HG03095 (cell line): ENCODE measurements at regions not wholly inside any gene's neighbourhood (a gene's known extent, or its start where the extent isn't known, plus 50 kb on each side); places are given as distances from the start of the nearest gene placed in this dataset.

Experiments
- ATAC-seq: cut with Tn5 transposase; IDR thresholded peaks from one replicate; pipeline ENCODE4 v1.9.1; 2021; ENCODE audit warnings: moderate library complexity; ENCODE audit not compliant: unreplicated experiment

GRCh38 chr21:17903029-17903806 is 84.1 kb upstream of the C21orf91 start:
- no peak for ATAC-seq

DNA sequence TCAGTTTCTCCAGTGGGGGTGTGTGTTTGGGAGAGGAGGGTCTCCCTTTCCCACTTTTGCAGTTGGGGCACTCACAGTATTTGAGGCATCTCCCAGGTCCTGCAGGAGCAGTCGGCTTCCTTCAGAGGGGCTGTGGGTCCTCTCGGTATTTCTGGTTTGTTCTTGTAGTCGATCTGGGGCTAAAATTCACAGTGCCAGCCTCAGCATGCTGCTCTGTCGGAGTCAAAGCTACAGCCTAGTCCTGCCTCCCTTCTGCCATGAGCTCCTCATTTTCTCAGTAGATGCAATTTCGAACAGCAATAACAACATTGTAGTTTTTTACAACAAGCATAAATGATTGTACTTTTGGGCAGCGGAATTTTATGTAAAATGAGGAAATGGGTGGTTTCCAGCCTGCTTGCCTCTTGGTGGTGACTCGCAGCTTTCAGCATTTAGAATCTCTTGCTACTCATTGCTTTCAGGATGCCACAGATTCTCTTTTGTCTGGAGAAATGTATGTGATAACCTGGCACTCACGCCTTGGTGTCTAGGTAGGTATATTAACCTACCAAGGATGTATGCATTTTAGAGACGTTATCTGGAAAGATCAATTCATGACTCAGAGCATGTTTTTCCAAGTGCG is 82.4 kb upstream of the C21orf91 start:
- no peak for ATAC-seq

- ATAC-seq, result no peak
These were observed 81.8 kb upstream of the C21orf91 start for GRCh38 chr21:17900990-17901385.

DNA sequence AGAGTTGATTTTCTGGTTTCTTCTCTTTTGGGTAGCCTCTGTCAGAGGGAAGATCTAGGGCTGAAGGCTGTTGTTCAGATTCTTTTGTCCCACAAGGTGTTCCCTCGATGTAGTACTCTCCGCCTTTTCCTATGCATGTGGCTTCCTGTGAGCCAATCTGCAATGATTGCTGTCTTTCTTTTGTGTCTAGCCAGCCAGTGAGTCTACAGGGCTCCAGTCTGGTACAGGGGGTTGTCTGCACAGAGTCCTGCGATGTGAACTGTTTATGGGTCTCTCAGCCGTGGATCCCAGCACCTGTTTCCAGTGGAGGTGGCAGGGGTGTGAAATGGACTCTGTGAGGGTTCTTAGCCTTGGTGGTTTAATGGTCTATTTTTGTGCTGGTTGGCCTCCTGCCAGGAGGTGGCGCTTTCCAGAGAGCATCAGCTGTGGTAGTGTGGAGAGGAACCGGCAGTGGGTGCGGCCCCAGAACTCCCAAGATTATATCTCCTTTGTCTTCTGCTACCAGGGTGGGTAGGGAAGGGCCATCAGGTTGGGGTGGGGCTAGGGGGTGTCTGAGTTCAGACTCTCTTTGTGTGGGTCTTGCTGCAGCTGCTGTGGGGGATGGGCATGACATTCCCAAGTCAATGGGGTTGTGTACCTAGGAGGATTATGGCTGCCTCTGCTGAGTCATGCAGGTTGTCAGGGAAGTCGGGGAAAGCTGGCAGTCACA is 81.3 kb upstream of the C21orf91 start:
- no peak for ATAC-seq

DNA sequence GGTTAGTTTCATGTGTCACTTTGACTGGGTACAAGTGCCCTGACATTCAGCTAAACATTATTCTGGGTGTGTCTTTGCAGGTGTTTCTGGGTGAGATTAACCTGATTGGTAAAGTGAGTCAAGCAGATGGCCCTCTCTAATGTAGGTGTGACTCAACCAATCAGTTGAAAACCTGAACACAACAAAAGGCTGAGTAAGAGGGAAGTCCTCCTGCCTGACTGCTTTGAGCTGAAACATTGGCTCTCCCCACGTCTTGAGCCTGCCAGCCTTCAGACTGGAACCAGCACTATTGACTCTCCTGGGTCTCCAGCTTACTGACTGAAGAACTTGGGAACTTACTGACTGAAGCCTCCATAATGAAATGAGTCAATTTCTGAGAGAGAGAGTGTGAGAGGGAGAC is 70.0 kb upstream of the C21orf91 start:
- ATAC-seq, result no peak

DNA sequence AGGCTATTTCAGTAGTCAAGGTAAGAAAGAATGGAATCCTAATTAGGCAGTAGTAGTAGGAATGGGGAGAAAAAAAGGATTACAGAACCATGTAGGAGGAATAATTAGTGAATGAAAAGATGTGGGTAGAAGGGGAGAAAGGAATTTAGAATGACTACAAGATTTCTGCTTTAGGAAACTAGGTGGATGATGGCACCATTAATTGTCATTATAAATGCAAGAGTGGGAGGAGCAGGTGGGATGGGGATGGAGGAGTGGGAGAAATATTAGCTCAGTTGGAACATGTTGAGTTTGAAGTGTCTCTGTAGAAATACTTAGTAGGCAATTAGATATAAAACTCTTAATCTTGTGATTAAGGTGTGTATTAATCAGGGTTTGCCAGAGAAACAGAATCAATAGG is 50.0 kb upstream of the C21orf91 start:
- ATAC-seq, result no peak
